ENCODE measurements at regions not wholly inside any gene's neighbourhood (a gene's known extent, or its start where the extent isn't known, plus 50 kb on each side); places are given as distances from the start of the nearest gene placed in this dataset.

DNA sequence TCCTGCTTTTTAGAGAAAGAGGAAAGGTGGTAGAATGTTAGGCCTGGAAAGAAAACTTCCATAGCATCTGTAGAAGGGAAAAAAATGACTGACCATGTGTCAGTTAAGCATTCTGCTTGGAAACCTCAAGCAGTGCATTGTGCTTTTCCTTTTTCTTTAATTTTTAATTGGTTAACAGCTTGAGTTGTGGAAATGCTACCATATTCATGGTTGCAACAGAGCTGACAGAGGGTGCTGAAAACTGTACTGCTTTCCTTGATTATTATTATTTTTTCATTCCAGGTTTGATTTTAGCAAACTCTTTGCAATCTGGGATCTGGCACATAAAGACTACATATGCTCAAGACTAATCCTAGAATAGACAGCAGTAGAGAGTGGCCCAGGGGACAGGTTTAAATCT, 404.5 kb downstream of the EPHA4 start:
- TF ChIP-seq CTCF (conservative IDR thresholded peaks at IDR 0.05; ENCODE audit: low read depth, low read length) (no peak), EZH2phosphoT487 (IDR thresholded peaks at IDR 0.05; ENCODE audit: borderline replicate concordance, low read length) (no peak), EZH2 (IDR thresholded peaks at IDR 0.05; ENCODE audit: low read length, unreplicated experiment) (no peak)
